IMR-90 (cell line): ENCODE measurements at regions not wholly inside any gene's neighbourhood (a gene's known extent, or its start where the extent isn't known, plus 50 kb on each side); places are given as distances from the start of the nearest gene placed in this dataset.
"Not testable (repeated sequence)": the region's sequence is repeated elsewhere in the genome, so short reads cannot be mapped to it uniquely, and the experiment has no call there.

Experiments
- ATAC-seq: fragments of 200-7000 bp; cut with Tn5 transposase; 2 replicates; pipeline ENCODE4 v1.9.1; 2020; ENCODE audit warnings: low read depth, mild to moderate bottlenecking, moderate library complexity
- BruUV-seq: library from RNA; stranded (reverse); fragments of 400-500 nt; replicated peaks from 2 replicates; lab custom pipeline; 2021; lab: Mats Ljungman, UMichigan
- CTCF ChIA-PET: fragments of 300-600 bp; formaldehyde crosslinking; extraction: SDS; loops from one replicate; lab custom pipeline; 2021; ENCODE audit warnings: antibody characterized with exemption; lab: Yijun Ruan, JAX
- POLR2A ChIA-PET: fragments of 300-600 bp; sonication (Branson Sonifier 250); formaldehyde crosslinking; loops from one replicate; lab custom pipeline; 2022; ENCODE audit warnings: antibody characterized with exemption; ENCODE audit not compliant: unreplicated experiment; lab: Charles Lee
- DNase-seq: peaks from one replicate; pipeline ENCODE4 v3.0.0; 2013
- H2AFZ ChIP-seq: replicated peaks from 2 replicates; pipeline ENCODE3; 2013; ENCODE audit warnings: low read length, mild to moderate bottlenecking; ENCODE audit not compliant: poor library complexity
- H2AK5ac ChIP-seq: 2 replicates; pipeline ENCODE4 v1.6.1; 2013; ENCODE audit warnings: low read depth, low read length, inconsistent platforms
- H2AK9ac ChIP-seq: replicated peaks from 2 replicates; pipeline ENCODE3; 2013; ENCODE audit warnings: mild to moderate bottlenecking, low read depth, low read length, moderate library complexity; ENCODE audit not compliant: poor library complexity
- H2BK120ac ChIP-seq: 2 replicates; pipeline ENCODE4 v1.6.1; 2013; ENCODE audit warnings: low read depth, low read length, inconsistent platforms
- H2BK15ac ChIP-seq: 3 replicates; pipeline ENCODE4 v1.6.1; 2013; ENCODE audit warnings: low read depth, low read length, inconsistent platforms
- H2BK20ac ChIP-seq: 2 replicates; pipeline ENCODE4 v1.6.1; 2013; ENCODE audit warnings: low read depth, mild to moderate bottlenecking, inconsistent platforms, low read length, moderate library complexity
- H2BK5ac ChIP-seq: 2 replicates; pipeline ENCODE4 v1.6.1; 2013; ENCODE audit warnings: mild to moderate bottlenecking, low read depth, low read length, inconsistent platforms; ENCODE audit not compliant: poor library complexity, severe bottlenecking
- H3K14ac ChIP-seq: replicated peaks from 2 replicates; pipeline ENCODE4 v1.6.1; 2013; ENCODE audit warnings: low read depth, low read length, inconsistent platforms
- H3K18ac ChIP-seq: 2 replicates; pipeline ENCODE4 v1.6.1; 2013; ENCODE audit warnings: low read depth, low read length, control low read depth
- H3K23ac ChIP-seq: 2 replicates; pipeline ENCODE4 v1.6.1; 2013; ENCODE audit warnings: low read depth, low read length, inconsistent platforms
- H3K27ac ChIP-seq: 2 replicates; pipeline ENCODE4 v1.5.1; 2013; ENCODE audit warnings: mild to moderate bottlenecking, control low read depth, low read length; ENCODE audit not compliant: insufficient read depth
- H3K27me3 ChIP-seq: 2 replicates; pipeline ENCODE4 v1.6.1; 2013; ENCODE audit warnings: low read length; ENCODE audit not compliant: control insufficient read depth, insufficient read depth
- H3K36me3 ChIP-seq: 2 replicates; pipeline ENCODE4 v1.6.1; 2013; ENCODE audit warnings: low read length, mixed read lengths; ENCODE audit not compliant: control insufficient read depth, insufficient read depth
- H3K4ac ChIP-seq: 2 replicates; pipeline ENCODE4 v1.6.1; 2013; ENCODE audit warnings: low read depth, low read length, inconsistent platforms
- H3K4me1 ChIP-seq: 2 replicates; pipeline ENCODE4 v1.6.1; 2013; ENCODE audit warnings: low read length, mixed read lengths; ENCODE audit not compliant: control insufficient read depth, insufficient read depth
- H3K4me2 ChIP-seq: 2 replicates; pipeline ENCODE4 v1.6.1; 2013; ENCODE audit warnings: low read depth, mild to moderate bottlenecking, control low read depth, low read length, moderate library complexity
- H3K4me3 ChIP-seq: 2 replicates; pipeline ENCODE4 v1.5.1; 2013; ENCODE audit warnings: low read depth, mild to moderate bottlenecking, control low read depth, low read length, moderate library complexity; ENCODE audit not compliant: insufficient read depth
- H3K56ac ChIP-seq: 2 replicates; pipeline ENCODE4 v1.6.1; 2013; ENCODE audit warnings: low read length, inconsistent platforms; ENCODE audit not compliant: insufficient read depth; ENCODE audit errors: extremely low read depth
- H3K79me1 ChIP-seq, 2 experiments: 2 replicates each; pipeline ENCODE4 v1.6.1; 2013; ENCODE audit warnings: low read length in 2 of 2, inconsistent platforms in 1 of 2, low read depth in 1 of 2
- H3K9ac ChIP-seq: 2 replicates; pipeline ENCODE4 v1.6.1; 2013; ENCODE audit warnings: low read depth, low read length, control low read depth
- H3K9me1 ChIP-seq: 2 replicates; pipeline ENCODE4 v1.6.1; 2013; ENCODE audit warnings: low read length, inconsistent platforms; ENCODE audit not compliant: insufficient read depth
- H3K9me3 ChIP-seq: 2 replicates; pipeline ENCODE4 v1.6.1; 2013; ENCODE audit warnings: low read length; ENCODE audit not compliant: control insufficient read depth, insufficient read depth
- H4K20me1 ChIP-seq: 2 replicates; pipeline ENCODE4 v1.6.1; 2013; ENCODE audit warnings: low read length, inconsistent platforms; ENCODE audit not compliant: insufficient read depth
- H4K5ac ChIP-seq: 2 replicates; pipeline ENCODE4 v1.6.1; 2013; ENCODE audit warnings: mild to moderate bottlenecking, low read depth, low read length, control low read depth
- H4K8ac ChIP-seq, 2 experiments: 2 replicates each; pipeline ENCODE4 v1.6.1; 2013; ENCODE audit warnings: low read depth in 2 of 2, low read length in 2 of 2, control low read depth in 1 of 2, inconsistent platforms in 1 of 2
- H4K91ac ChIP-seq: 2 replicates; pipeline ENCODE4 v1.6.1; 2013; ENCODE audit warnings: low read depth, low read length, inconsistent platforms; ENCODE audit not compliant: insufficient read depth
- WGBS, 2 experiments: methylation state at CpG; one replicate each; pipeline versions ENCODE4 v1.1.5 to v1.1.7; 2013; ENCODE audit warnings: missing lambda C conversion rate in 2 of 2; ENCODE audit not compliant: insufficient read length in 1 of 2; ENCODE audit errors: extremely low coverage in 2 of 2; 5-methylcytosine and 5-hydroxymethylcytosine counted together
- dilution Hi-C: fragments of 300-500 bp; cut with HindIII; formaldehyde crosslinking; loops from one replicate; pipeline ENCODE4 v1.14.3; 2018; ENCODE audit warnings: low sequenced_read_pairs; ENCODE audit not compliant: unreplicated experiment
- in situ Hi-C: fragments of 300-500 bp; cut with MboI; formaldehyde crosslinking; loops from 3 replicates; pipeline ENCODE4 v1.14.3; 2019; ENCODE audit warnings: low sequenced_read_pairs, inconsistent platforms, mixed read lengths
- intact Hi-C: fragments of 100-400 bp; cut with micrococcal nuclease; formaldehyde crosslinking; loops from 2 replicates; pipeline ENCODE4 v1.10.0; 2022

DNA sequence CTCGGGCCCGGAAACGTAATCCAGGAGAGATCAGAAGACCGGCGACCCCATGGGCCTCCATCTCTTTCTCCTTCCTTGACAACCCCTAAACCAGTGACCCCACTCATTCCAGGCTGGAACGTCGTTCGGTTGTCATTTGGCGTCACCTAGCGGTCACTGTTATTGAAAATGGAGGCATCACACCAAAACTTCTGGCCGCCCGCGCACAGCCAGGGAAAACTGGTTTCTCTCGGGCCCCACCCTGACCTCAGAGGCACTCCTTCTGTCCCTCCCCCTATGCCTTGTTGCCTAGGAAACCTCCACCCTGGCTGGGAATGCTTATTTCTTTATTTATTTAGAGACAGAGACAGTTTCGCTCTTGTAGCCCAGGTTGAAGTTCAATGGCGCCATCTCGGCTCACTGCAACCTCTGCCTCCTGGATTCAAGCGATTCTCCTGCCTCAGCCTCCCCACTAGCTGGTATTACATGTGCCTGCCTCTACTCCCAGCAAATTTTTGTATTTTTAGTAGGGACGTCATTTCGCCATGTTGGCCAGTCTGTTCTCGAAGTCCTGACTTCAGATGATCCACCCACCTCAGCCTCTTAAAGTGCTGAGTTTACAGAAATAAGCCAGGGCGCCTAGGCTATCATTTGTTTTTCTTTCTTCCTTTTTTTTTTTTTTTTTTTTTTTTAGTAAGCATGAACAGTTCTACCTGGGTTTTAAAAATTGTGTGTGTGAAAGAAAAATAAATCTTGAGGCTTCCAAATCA lies 2144.1 kb upstream of the TPTE start:
- H3K79me1 ChIP-seq, H3K23ac ChIP-seq, H3K27ac ChIP-seq, H2BK20ac ChIP-seq, H4K91ac ChIP-seq, H3K4me3 ChIP-seq, H3K27me3 ChIP-seq, dilution Hi-C loops, H4K8ac ChIP-seq, H2BK5ac ChIP-seq, H3K9ac ChIP-seq, H2AFZ ChIP-seq, H2AK9ac ChIP-seq, H3K36me3 ChIP-seq, in situ Hi-C loops, H3K56ac ChIP-seq, H3K4me1 ChIP-seq, H3K18ac ChIP-seq, H4K20me1 ChIP-seq, H3K9me3 ChIP-seq, CTCF ChIA-PET, intact Hi-C loops, H3K4me2 ChIP-seq, DNase-seq, H2AK5ac ChIP-seq, H3K14ac ChIP-seq, H3K4ac ChIP-seq, BruUV-seq, H2BK15ac ChIP-seq, H4K5ac ChIP-seq, H3K9me1 ChIP-seq, POLR2A ChIA-PET, H2BK120ac ChIP-seq: not testable (repeated sequence)
- peak; percentile 87 for ATAC-seq
- WGBS, 2 experiments = no CpG with 5 or more reads among the region's 22 CpGs

DNA sequence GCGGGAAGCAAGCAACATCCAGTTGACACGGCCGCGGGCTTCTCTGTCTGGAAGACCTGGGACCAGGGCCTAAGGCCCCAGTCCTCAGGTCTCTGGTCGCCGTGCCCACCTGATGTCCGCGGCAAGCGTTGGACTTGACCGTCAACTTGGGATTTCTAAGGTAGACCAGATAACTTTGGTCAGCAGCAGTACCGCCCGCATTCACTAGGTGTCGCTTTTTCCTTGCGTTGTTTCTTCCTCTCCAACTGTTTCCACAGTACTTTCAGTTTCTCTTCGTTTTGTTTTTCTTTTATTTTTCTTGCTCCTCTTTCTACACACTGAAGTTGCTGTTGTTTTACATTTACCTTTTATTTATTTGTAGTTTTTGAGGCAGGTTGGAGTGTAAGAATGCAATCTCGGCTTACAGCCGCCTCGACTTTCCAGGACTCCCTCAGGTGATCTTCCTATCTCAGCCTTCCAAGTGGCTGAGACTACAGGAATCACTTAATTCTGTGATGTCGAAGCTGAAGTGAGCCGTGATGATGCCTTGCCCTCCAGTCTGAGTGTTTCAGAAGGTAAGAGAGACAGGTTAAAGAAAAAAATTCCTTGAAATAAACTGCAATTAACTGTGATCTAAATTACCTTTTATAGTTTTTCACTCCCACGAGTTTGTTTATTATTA lies 2140.8 kb upstream of the TPTE start:
- H2BK120ac ChIP-seq, H3K4me3 ChIP-seq, DNase-seq, H2AK9ac ChIP-seq, H3K4ac ChIP-seq, H3K4me1 ChIP-seq, H3K36me3 ChIP-seq, dilution Hi-C loops, H3K27me3 ChIP-seq, H2AFZ ChIP-seq, H4K20me1 ChIP-seq, H4K5ac ChIP-seq, H3K79me1 ChIP-seq, H3K9me3 ChIP-seq, H4K91ac ChIP-seq, CTCF ChIA-PET, H3K9me1 ChIP-seq, H4K8ac ChIP-seq, H2BK20ac ChIP-seq, in situ Hi-C loops, H3K4me2 ChIP-seq, H3K18ac ChIP-seq, BruUV-seq, POLR2A ChIA-PET, H2BK5ac ChIP-seq, H3K56ac ChIP-seq, H3K27ac ChIP-seq, H3K9ac ChIP-seq, H2AK5ac ChIP-seq, H3K14ac ChIP-seq, H3K23ac ChIP-seq, intact Hi-C loops, H2BK15ac ChIP-seq: not testable (repeated sequence)
- WGBS, 2 experiments = no CpG with 5 or more reads among the region's 21 CpGs
- peak; percentile 68 for ATAC-seq
